Sigmoid colon (tissue), 4 donors: ENCODE measurements at regions not wholly inside any gene's neighbourhood (a gene's known extent, or its start where the extent isn't known, plus 50 kb on each side); places are given as distances from the start of the nearest gene placed in this dataset.

Source experiments
- EP300 ChIP-seq, 4 donors: sonication (generic); formaldehyde crosslinking; IDR thresholded peaks; one replicate each; pipeline ENCODE4 v1.6.1; 2017; ENCODE audit warnings: antibody characterized with exemption in 4 of 4
- POLR2A ChIP-seq, 2 donors: fragments of 450-650 bp; IDR thresholded peaks; one replicate each; pipeline ENCODE4 v1.6.1; 2016; ENCODE audit warnings: antibody characterized with exemption in 2 of 2, mild to moderate bottlenecking in 2 of 2, moderate library complexity in 2 of 2
- POLR2AphosphoS5 ChIP-seq, 4 donors: sonication (generic); formaldehyde crosslinking; IDR thresholded peaks; one replicate each; pipeline ENCODE4 v1.6.1; 2017; ENCODE audit warnings: antibody characterized with exemption in 4 of 4
- TF ChIP-seq, protein P1 (sequence below), 4 experiments: fragments of 450-650 bp in 3 of 4; fragments of 200-600 bp in 1 of 4; IDR thresholded peaks; one replicate each; pipeline ENCODE4 v1.5.1; 2016 to 2019; ENCODE audit warnings: antibody characterized with exemption in 4 of 4, mild to moderate bottlenecking in 3 of 4, moderate library complexity in 2 of 4

GRCh38 chr10:77710081-77710551 lies 72.5 kb upstream of the KCNMA1 start:
- TF ChIP-seq, protein P1, sequence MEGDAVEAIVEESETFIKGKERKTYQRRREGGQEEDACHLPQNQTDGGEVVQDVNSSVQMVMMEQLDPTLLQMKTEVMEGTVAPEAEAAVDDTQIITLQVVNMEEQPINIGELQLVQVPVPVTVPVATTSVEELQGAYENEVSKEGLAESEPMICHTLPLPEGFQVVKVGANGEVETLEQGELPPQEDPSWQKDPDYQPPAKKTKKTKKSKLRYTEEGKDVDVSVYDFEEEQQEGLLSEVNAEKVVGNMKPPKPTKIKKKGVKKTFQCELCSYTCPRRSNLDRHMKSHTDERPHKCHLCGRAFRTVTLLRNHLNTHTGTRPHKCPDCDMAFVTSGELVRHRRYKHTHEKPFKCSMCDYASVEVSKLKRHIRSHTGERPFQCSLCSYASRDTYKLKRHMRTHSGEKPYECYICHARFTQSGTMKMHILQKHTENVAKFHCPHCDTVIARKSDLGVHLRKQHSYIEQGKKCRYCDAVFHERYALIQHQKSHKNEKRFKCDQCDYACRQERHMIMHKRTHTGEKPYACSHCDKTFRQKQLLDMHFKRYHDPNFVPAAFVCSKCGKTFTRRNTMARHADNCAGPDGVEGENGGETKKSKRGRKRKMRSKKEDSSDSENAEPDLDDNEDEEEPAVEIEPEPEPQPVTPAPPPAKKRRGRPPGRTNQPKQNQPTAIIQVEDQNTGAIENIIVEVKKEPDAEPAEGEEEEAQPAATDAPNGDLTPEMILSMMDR (IDR thresholded peaks at IDR 0.05): no peak
- TF ChIP-seq POLR2A (IDR thresholded peaks at IDR 0.05) (no peak), EP300 (IDR thresholded peaks at IDR 0.05) (no peak), POLR2AphosphoS5 (IDR thresholded peaks at IDR 0.05) (no peak)
